WI38 (cell line): ENCODE measurements at regions not wholly inside any gene's neighbourhood (a gene's known extent, or its start where the extent isn't known, plus 50 kb on each side); places are given as distances from the start of the nearest gene placed in this dataset.

Experiments used
- H3K4me3 ChIP-seq: 2 replicates; pipeline ENCODE4 v1.5.1; 2011; ENCODE audit warnings: low read depth, mild to moderate bottlenecking, control low read depth, low read length
- CTCF ChIP-seq: IDR thresholded peaks from 2 replicates; pipeline ENCODE4 v1.5.1; 2012; ENCODE audit warnings: low read depth, mild to moderate bottlenecking, control low read depth, low read length

GRCh38 chr1:80251171-80251570 is 1244.6 kb upstream of the ADGRL4 start:
- H3K4me3 ChIP-seq: no peak overlapping the region
- no peak for TF ChIP-seq CTCF

- H3K4me3 ChIP-seq: no peak overlapping the region
- TF ChIP-seq CTCF: no peak
Observed at GRCh38 chr1:80250573-80251168, 1244.1 kb upstream of the ADGRL4 start.

- TF ChIP-seq CTCF: no peak
- H3K4me3 ChIP-seq: no peak overlapping the region
Observed at GRCh38 chr1:80249699-80250098, 1243.2 kb upstream of the ADGRL4 start.

- H3K4me3 ChIP-seq: no peak overlapping the region
- no peak for TF ChIP-seq CTCF
Observed at GRCh38 chr1:80248886-80249285, 1242.4 kb upstream of the ADGRL4 start.

- H3K4me3 ChIP-seq: no peak overlapping the region
- no peak for TF ChIP-seq CTCF
Observed at GRCh38 chr1:80245813-80246212, 1239.3 kb upstream of the ADGRL4 start.

GRCh38 chr1:80244372-80244771 is 1237.8 kb upstream of the ADGRL4 start:
- TF ChIP-seq CTCF: no peak
- H3K4me3 ChIP-seq: no peak overlapping the region

- TF ChIP-seq CTCF: no peak
- H3K4me3 ChIP-seq: no peak overlapping the region
Observed at GRCh38 chr1:80241566-80241965, 1235.0 kb upstream of the ADGRL4 start.
